ENCODE measurements at regions not wholly inside any gene's neighbourhood (a gene's known extent, or its start where the extent isn't known, plus 50 kb on each side); places are given as distances from the start of the nearest gene placed in this dataset.

- TF ChIP-seq CTCF (IDR thresholded peaks at IDR 0.05) (no peak), POLR2A (IDR thresholded peaks at IDR 0.05) (no peak)
These were observed 103.1 kb upstream of the UNC13C start for GRCh38 chr15:53875139-53875538.

Data from testis (tissue), 2 donors.